ENCODE measurements at regions not wholly inside any gene's neighbourhood (a gene's known extent, or its start where the extent isn't known, plus 50 kb on each side); places are given as distances from the start of the nearest gene placed in this dataset.

GRCh38 chr12:84704856-84705255 is 207.7 kb downstream of the SLC6A15 start:
- intact Hi-C loops (cut with DNase I), result no loop called here
- H3K27me3 ChIP-seq, result no peaks in the 10 kb centered on the region
- H3K9me3 ChIP-seq, result no peaks in the 10 kb centered on the region
- no peaks in the 10 kb centered on the region for H3K36me3 ChIP-seq
- H3K4me3 ChIP-seq, result no peak overlapping the region
- H3K27ac ChIP-seq, result no peak overlapping the region
- H3K4me1 ChIP-seq, result no peaks in the 10 kb centered on the region
- DNase-seq, result no peak
- no peak for TF ChIP-seq POLR2A (IDR thresholded peaks at IDR 0.05)
- no peak for TF ChIP-seq POLR2AphosphoS5 (IDR thresholded peaks at IDR 0.05)
- TF ChIP-seq EP300 (IDR thresholded peaks at IDR 0.05), result no peak
- TF ChIP-seq CTCF (IDR thresholded peaks at IDR 0.05), result no peak

GRCh38 chr12:84702001-84702400 is 210.6 kb downstream of the SLC6A15 start:
- no peak overlapping the region for H3K4me3 ChIP-seq
- TF ChIP-seq CTCF (IDR thresholded peaks at IDR 0.05) (no peak), POLR2AphosphoS5 (IDR thresholded peaks at IDR 0.05) (no peak), POLR2A (IDR thresholded peaks at IDR 0.05) (no peak)
- H3K27me3 ChIP-seq, result no peaks in the 10 kb centered on the region
- no peak for DNase-seq
- WGBS, 2 donors, result 49 to 56% methylated on average over 2 of the region's 2 CpGs
- H3K36me3 ChIP-seq, result no peaks in the 10 kb centered on the region
- intact Hi-C loops (cut with DNase I), result no loop called here
- H3K27ac ChIP-seq, result no peak overlapping the region
- H3K9me3 ChIP-seq, result no peaks in the 10 kb centered on the region
- H3K4me1 ChIP-seq, result no peaks in the 10 kb centered on the region

GRCh38 chr12:84701041-84701440 is 211.6 kb downstream of the SLC6A15 start:
- H3K27me3 ChIP-seq, result no peaks in the 10 kb centered on the region
- no peaks in the 10 kb centered on the region for H3K36me3 ChIP-seq
- intact Hi-C loops (cut with DNase I), result no loop called here
- H3K4me3 ChIP-seq, result no peak overlapping the region
- H3K9me3 ChIP-seq, result no peaks in the 10 kb centered on the region
- DNase-seq, result no peak
- no peak overlapping the region for H3K27ac ChIP-seq
- 80 to 85% methylated on average over 3 of the region's 3 CpGs for WGBS, 2 donors
- TF ChIP-seq CTCF (IDR thresholded peaks at IDR 0.05) (no peak), POLR2A (IDR thresholded peaks at IDR 0.05) (no peak), POLR2AphosphoS5 (IDR thresholded peaks at IDR 0.05) (no peak), EP300 (IDR thresholded peaks at IDR 0.05) (no peak)
- no peaks in the 10 kb centered on the region for H3K4me1 ChIP-seq

GRCh38 chr12:84698576-84699333 is 213.8 kb downstream of the SLC6A15 start:
- H3K4me1 ChIP-seq, result no peaks in the 10 kb centered on the region
- TF ChIP-seq EP300 (IDR thresholded peaks at IDR 0.05) (no peak), POLR2AphosphoS5 (IDR thresholded peaks at IDR 0.05) (no peak), POLR2A (IDR thresholded peaks at IDR 0.05) (no peak), CTCF (IDR thresholded peaks at IDR 0.05) (no peak)
- no peak for DNase-seq
- no peaks in the 10 kb centered on the region for H3K36me3 ChIP-seq
- H3K27me3 ChIP-seq, result no peaks in the 10 kb centered on the region
- H3K9me3 ChIP-seq, result no peaks in the 10 kb centered on the region
- no peak overlapping the region for H3K27ac ChIP-seq
- WGBS, 2 donors, result 20 to 57% methylated on average over 3 of the region's 3 CpGs
- H3K4me3 ChIP-seq, result no peak overlapping the region
- intact Hi-C loops (cut with DNase I), result no loop called here

Measured in sigmoid colon (tissue), 6 donors.